SU-DHL-6 (cell line): ENCODE measurements at regions not wholly inside any gene's neighbourhood (a gene's known extent, or its start where the extent isn't known, plus 50 kb on each side); places are given as distances from the start of the nearest gene placed in this dataset.
"Not testable (repeated sequence)": the region's sequence is repeated elsewhere in the genome, so short reads cannot be mapped to it uniquely, and the experiment has no call there.

ENCODE experiments used
- EZH2phosphoT487 ChIP-seq: fragments of 200-600 bp; sonication (generic), shearing (Covaris generic); conservative IDR thresholded peaks from 2 replicates; pipeline ENCODE4 v1.6.1; 2018; ENCODE audit warnings: mild to moderate bottlenecking, antibody characterized with exemption, low read length, moderate library complexity, mixed read lengths
- TF ChIP-seq, protein P1 (sequence below): fragments of 200-600 bp; sonication (generic); IDR thresholded peaks from one replicate; pipeline ENCODE4 v1.5.1; 2017; ENCODE audit warnings: antibody characterized with exemption, mild to moderate bottlenecking, low read length, moderate library complexity; ENCODE audit not compliant: insufficient read depth, poor library complexity, severe bottlenecking

DNA sequence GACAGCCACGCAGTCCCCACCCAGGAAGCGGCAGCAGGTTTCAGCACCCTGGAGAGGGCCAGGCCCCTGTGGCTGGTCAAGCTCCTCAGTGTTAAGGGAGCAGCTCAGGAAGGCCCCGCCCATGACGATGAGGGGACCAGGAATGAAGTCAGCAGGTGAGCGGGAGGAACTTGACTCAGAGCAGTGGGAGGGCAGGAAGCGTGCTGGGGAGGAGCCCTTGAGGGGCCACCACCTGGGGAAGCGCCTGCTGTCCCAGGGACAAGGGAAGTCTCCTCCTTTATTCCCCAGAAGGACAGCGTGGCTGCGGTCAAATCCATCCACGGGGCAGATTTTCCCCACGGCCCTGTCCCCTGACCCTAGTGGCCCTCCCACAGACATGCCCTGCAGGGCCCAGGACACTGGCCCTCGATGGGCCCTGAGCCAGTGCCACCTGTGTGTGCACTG is 357.6 kb downstream of the ADGRD1 start:
- TF ChIP-seq, protein P1, sequence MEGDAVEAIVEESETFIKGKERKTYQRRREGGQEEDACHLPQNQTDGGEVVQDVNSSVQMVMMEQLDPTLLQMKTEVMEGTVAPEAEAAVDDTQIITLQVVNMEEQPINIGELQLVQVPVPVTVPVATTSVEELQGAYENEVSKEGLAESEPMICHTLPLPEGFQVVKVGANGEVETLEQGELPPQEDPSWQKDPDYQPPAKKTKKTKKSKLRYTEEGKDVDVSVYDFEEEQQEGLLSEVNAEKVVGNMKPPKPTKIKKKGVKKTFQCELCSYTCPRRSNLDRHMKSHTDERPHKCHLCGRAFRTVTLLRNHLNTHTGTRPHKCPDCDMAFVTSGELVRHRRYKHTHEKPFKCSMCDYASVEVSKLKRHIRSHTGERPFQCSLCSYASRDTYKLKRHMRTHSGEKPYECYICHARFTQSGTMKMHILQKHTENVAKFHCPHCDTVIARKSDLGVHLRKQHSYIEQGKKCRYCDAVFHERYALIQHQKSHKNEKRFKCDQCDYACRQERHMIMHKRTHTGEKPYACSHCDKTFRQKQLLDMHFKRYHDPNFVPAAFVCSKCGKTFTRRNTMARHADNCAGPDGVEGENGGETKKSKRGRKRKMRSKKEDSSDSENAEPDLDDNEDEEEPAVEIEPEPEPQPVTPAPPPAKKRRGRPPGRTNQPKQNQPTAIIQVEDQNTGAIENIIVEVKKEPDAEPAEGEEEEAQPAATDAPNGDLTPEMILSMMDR, result not testable (repeated sequence)
- TF ChIP-seq EZH2phosphoT487, result not testable (repeated sequence)
